ENCODE measurements at regions not wholly inside any gene's neighbourhood (a gene's known extent, or its start where the extent isn't known, plus 50 kb on each side); places are given as distances from the start of the nearest gene placed in this dataset.
A peak's percentile ranks its signal among the peaks of the same experiment; 100 is the strongest.

DNA sequence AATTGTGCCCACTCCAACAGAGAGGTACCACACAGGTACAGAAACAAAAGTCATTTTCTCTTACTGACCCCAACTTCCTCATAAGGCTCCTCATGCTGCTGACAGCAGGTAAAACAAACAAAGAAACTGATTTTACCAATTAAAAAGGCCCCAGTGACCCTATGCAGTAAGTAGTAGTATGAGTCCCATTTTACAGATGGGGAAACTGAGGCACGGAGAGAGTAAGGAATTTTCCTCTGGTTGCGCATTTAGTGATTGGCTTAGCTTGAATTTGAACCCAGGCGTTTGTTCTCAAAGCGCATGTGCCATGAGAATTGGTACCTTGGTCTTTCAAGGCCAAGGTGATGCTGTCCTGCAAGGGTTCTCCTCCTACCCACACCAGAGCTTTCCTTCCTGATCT lies 66.1 kb upstream of the ZBTB40 start:
- ChIA-PET CTCF (no interaction called here), POLR2A (no interaction called here)
- H3K27me3 ChIP-seq (ENCODE audit: control insufficient read depth, insufficient read depth, low read length) = no peaks in the 10 kb centered on the region
- no peaks in the 10 kb centered on the region for H3K36me3 ChIP-seq (ENCODE audit: control insufficient read depth, insufficient read depth, low read length)
- TF ChIP-seq, protein P1, sequence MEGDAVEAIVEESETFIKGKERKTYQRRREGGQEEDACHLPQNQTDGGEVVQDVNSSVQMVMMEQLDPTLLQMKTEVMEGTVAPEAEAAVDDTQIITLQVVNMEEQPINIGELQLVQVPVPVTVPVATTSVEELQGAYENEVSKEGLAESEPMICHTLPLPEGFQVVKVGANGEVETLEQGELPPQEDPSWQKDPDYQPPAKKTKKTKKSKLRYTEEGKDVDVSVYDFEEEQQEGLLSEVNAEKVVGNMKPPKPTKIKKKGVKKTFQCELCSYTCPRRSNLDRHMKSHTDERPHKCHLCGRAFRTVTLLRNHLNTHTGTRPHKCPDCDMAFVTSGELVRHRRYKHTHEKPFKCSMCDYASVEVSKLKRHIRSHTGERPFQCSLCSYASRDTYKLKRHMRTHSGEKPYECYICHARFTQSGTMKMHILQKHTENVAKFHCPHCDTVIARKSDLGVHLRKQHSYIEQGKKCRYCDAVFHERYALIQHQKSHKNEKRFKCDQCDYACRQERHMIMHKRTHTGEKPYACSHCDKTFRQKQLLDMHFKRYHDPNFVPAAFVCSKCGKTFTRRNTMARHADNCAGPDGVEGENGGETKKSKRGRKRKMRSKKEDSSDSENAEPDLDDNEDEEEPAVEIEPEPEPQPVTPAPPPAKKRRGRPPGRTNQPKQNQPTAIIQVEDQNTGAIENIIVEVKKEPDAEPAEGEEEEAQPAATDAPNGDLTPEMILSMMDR (IDR thresholded peaks at IDR 0.05; ENCODE audit: insufficient read depth, low read depth, low read length) = no peak
- no peak for DNase-seq (ENCODE audit: low read depth)
- no peak overlapping the region for H3K4me3 ChIP-seq (ENCODE audit: low read depth, low read length)

DNA sequence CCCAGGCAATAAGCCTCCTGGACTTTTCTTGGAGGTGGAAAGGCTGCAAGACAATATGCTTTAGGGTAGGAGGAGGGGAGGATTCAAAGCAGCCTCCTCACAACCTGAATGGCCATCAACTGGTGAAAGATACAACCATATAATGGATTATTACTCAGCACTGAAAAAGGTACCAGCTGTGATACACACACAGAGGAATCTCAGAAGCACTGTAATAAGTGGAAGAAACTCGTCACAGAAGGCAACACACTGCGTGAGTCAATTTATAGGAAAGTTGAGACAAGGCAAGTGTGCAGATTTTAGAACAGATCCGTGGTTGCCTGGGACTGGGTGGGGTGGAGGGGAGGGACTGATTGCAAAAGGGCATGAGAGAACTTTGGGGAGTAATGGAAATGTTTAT lies 64.9 kb upstream of the ZBTB40 start:
- Histone ChIP-seq H3K36me3 (ENCODE audit: control insufficient read depth, insufficient read depth, low read length) (no peaks in the 10 kb centered on the region), H3K4me3 (ENCODE audit: low read depth, low read length) (no peak overlapping the region), H3K27me3 (ENCODE audit: control insufficient read depth, insufficient read depth, low read length) (no peaks in the 10 kb centered on the region)
- ChIA-PET CTCF (interaction anchor here (0.6 to 1.3 kb wide), 2 partner anchors 9 to 160 kb away, joined by 3 read pairs; no protein-coding TSS in a partner anchor), POLR2A (no interaction called here)
- TF ChIP-seq, protein P1 (IDR thresholded peaks at IDR 0.05; ENCODE audit: insufficient read depth, low read depth, low read length) = no peak
- no peak for DNase-seq (ENCODE audit: low read depth)

DNA sequence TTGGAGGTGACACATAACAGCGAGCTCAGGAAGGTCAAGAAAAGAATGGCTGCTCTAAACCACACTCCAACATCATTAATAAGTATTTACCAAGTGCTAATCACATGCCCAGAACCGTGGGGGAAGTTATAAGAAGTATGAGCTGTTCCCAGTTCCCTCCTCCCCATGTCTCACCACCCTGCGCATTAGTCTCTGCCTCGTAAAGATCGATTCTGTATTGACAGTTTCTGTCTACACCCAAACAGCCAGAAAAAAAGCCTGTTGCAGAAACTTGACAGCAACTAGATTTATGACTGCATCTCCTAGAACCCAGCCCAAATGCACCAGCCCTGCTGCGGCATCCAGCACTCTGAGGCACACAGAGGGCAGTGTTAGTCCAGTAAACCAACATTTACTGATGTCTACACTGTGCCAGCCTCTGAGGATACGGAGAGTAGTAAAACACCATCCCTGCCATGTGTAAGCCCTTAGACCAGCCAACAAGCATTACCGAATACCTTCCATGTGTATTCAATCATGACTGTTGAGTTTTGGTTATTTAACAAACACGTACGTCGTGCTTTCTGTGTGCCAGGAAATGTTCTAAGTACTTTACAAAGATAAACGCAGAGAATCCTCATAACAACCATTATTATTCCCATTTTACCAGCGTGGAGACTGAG lies 63.6 kb upstream of the ZBTB40 start:
- CTCF ChIA-PET = interaction anchor here (0.9 to 1.1 kb wide), 3 partner anchors 12 to 254 kb away, joined by 3 to 4 read pairs (median 3); no protein-coding TSS in a partner anchor
- Histone ChIP-seq H3K4me3 (ENCODE audit: low read depth, low read length) (no peak overlapping the region), H3K36me3 (ENCODE audit: control insufficient read depth, insufficient read depth, low read length) (no peaks in the 10 kb centered on the region), H3K27me3 (ENCODE audit: control insufficient read depth, insufficient read depth, low read length) (no peaks in the 10 kb centered on the region)
- TF ChIP-seq, protein P1 (IDR thresholded peaks at IDR 0.05; ENCODE audit: insufficient read depth, low read depth, low read length) = no peak
- POLR2A ChIA-PET = interaction anchor here (0.6 kb wide), 1 partner anchor 468 kb away, joined by 3 read pairs; no protein-coding TSS in a partner anchor
- no peak for DNase-seq (ENCODE audit: low read depth)

DNA sequence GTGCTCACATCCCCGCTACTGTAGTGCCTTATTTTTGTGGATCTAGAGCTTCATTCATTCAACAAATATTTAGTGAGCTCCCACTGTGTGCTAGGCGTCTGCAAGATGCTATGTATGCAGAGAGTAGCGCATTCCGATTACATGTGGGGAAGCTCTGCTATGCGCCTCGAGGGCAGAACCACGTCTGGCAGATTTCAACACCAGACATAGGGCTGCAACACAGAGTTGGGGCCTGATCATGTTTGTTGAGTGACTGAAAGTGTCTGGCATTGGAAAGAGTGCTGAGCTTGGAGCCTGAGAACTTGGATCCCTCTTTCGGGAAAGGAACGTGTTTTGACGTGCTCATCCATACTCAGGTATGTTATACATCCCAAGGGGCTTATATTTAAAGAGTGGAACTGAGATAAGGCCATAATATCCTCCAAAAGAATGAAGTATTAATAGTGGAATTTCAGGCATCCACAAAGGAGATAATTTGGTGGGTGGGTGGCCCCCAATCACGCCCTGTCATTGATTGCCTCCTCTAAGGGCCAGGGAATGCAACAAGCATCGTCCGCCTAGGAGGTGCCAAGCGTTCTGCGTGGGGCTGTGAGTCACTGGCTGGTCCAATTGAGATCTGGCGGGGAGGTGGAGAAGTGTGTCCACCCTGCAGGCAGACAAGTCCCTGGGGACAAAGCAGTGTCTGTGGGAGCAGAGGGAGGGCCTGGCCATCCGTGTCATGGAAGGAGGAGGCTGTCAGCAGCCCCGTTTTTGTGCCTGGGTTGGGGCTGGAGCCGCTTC lies 62.8 kb upstream of the ZBTB40 start:
- no peak overlapping the region for H3K4me3 ChIP-seq (ENCODE audit: low read depth, low read length)
- CTCF ChIA-PET = interaction anchor here (0.9 to 1.1 kb wide), 2 partner anchors 27 to 253 kb away, joined by 3 to 4 read pairs; no protein-coding TSS in a partner anchor
- TF ChIP-seq, protein P1 (IDR thresholded peaks at IDR 0.05; ENCODE audit: insufficient read depth, low read depth, low read length) = no peak
- DNase-seq (ENCODE audit: low read depth) = peak; percentile 89
- H3K27me3 ChIP-seq (ENCODE audit: control insufficient read depth, insufficient read depth, low read length) = no peaks in the 10 kb centered on the region
- H3K36me3 ChIP-seq (ENCODE audit: control insufficient read depth, insufficient read depth, low read length) = no peaks in the 10 kb centered on the region
- POLR2A ChIA-PET = interaction anchor here (0.6 kb wide), 2 partner anchors 38 to 204 kb away, joined by 3 read pairs; no protein-coding TSS in a partner anchor

DNA sequence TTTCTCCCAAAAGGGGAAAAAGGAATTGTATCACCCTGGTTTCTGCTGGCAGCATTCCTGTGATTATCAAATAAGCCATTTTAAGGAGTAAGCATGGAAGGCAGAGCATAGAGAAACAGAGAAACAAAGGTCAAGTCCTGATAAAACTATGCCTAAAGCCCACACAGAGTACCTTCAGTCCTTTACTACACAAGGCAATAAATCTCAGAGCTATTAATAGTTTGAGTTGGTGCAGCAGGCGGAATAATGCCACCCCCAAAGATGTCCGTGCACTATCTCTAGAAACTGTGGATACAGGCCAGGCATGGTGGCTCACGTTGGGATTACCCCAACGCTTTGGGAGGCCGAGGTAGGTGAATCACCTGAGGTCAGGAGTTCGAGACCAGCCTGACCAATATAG lies 58.1 kb upstream of the ZBTB40 start:
- Histone ChIP-seq H3K36me3 (ENCODE audit: control insufficient read depth, insufficient read depth, low read length) (no peaks in the 10 kb centered on the region), H3K27me3 (ENCODE audit: control insufficient read depth, insufficient read depth, low read length) (0 out of 2 replicates have a peak, but pooled peaks cover 1% of the 10 kb centered on the region), H3K4me3 (ENCODE audit: low read depth, low read length) (no peak overlapping the region)
- no peak for DNase-seq (ENCODE audit: low read depth)
- ChIA-PET CTCF (no interaction called here), POLR2A (no interaction called here)
- TF ChIP-seq, protein P1 (IDR thresholded peaks at IDR 0.05; ENCODE audit: insufficient read depth, low read depth, low read length) = no peak

All from BJ (cell line).